Right hindlimb (tissue), 1 donor: ENCODE measurements at regions not wholly inside any gene's neighbourhood (a gene's known extent, or its start where the extent isn't known, plus 50 kb on each side); places are given as distances from the start of the nearest gene placed in this dataset.
"Not testable (repeated sequence)": the region's sequence is repeated elsewhere in the genome, so short reads cannot be mapped to it uniquely, and the experiment has no call there.

Source experiments
- DNase-seq: peaks from one replicate; pipeline ENCODE4 v3.0.0-alpha.2; 2018

- no peak for DNase-seq
Observed at GRCh38 chr21:28333578-28334075, 659.0 kb downstream of the LTN1 start.

- DNase-seq: no peak
Observed at GRCh38 chr21:28332796-28333195, 659.9 kb downstream of the LTN1 start.

GRCh38 chr21:28325618-28326017 is 667.1 kb downstream of the LTN1 start:
- no peak for DNase-seq

- no peak for DNase-seq
Observed at GRCh38 chr21:28324690-28325089, 668.0 kb downstream of the LTN1 start.

- no peak for DNase-seq
Observed at GRCh38 chr21:28317177-28317950, 675.3 kb downstream of the LTN1 start.

GRCh38 chr21:28311411-28312190 is 681.1 kb downstream of the LTN1 start:
- no peak for DNase-seq

GRCh38 chr21:28310711-28311110 is 682.0 kb downstream of the LTN1 start:
- DNase-seq: no peak

- no peak for DNase-seq
Observed at GRCh38 chr21:28310171-28310685, 682.4 kb downstream of the LTN1 start.

- DNase-seq: no peak
Observed at GRCh38 chr21:28309596-28309995, 683.1 kb downstream of the LTN1 start.

GRCh38 chr21:28308516-28308915 is 684.2 kb downstream of the LTN1 start:
- no peak for DNase-seq

GRCh38 chr21:28299946-28300345 is 692.7 kb downstream of the LTN1 start:
- no peak for DNase-seq

GRCh38 chr21:28298251-28298672 is 694.4 kb downstream of the LTN1 start:
- no peak for DNase-seq

- DNase-seq: no peak
Observed at GRCh38 chr21:28294051-28294450, 698.6 kb downstream of the LTN1 start.

- peak; percentile 54 for DNase-seq
Observed at GRCh38 chr21:28283641-28284490, 708.8 kb downstream of the LTN1 start.

- no peak for DNase-seq
Observed at GRCh38 chr21:28282833-28283232, 709.8 kb downstream of the LTN1 start.

- DNase-seq: not testable (repeated sequence)
Observed at GRCh38 chr21:28281357-28281756, 711.3 kb downstream of the LTN1 start.

GRCh38 chr21:28280611-28281010 is 712.1 kb downstream of the LTN1 start:
- DNase-seq: no peak

- no peak for DNase-seq
Observed at GRCh38 chr21:28277324-28277723, 715.4 kb downstream of the LTN1 start.

- no peak for DNase-seq
Observed at GRCh38 chr21:28272272-28272992, 720.2 kb downstream of the LTN1 start.

GRCh38 chr21:28269173-28269572 is 723.5 kb downstream of the LTN1 start:
- DNase-seq: no peak

- DNase-seq: no peak
Observed at GRCh38 chr21:28268685-28269084, 724.0 kb downstream of the LTN1 start.

- DNase-seq: no peak
Observed at GRCh38 chr21:28267449-28267848, 725.2 kb downstream of the LTN1 start.
